GM23338 (cell line): ENCODE measurements at regions not wholly inside any gene's neighbourhood (a gene's known extent, or its start where the extent isn't known, plus 50 kb on each side); places are given as distances from the start of the nearest gene placed in this dataset.

ENCODE experiments used
- ATAC-seq: fragments of 200-7000 bp; cut with Tn5 transposase; 3 replicates; pipeline ENCODE4 v1.9.1; 2020
- DNase-seq: peaks from one replicate; pipeline ENCODE4 v3.0.0-alpha.2; 2015; ENCODE audit warnings: low spot score
- H2AFZ ChIP-seq: fragments of 200-600 bp; sonication (generic); 2 replicates; pipeline ENCODE4 v1.8.0; 2016; ENCODE audit warnings: antibody characterized with exemption, mild to moderate bottlenecking, moderate library complexity
- H3F3A ChIP-seq: fragments of 200-600 bp; sonication (generic); replicated peaks from 2 replicates; pipeline ENCODE4 v1.8.0; 2017; ENCODE audit warnings: antibody characterized with exemption, mixed run types, low read depth
- H3K27ac ChIP-seq: fragments of 200-600 bp; sonication (generic); 2 replicates; pipeline ENCODE4 v1.6.1; 2016; ENCODE audit warnings: low read depth
- H3K27me3 ChIP-seq: fragments of 200-600 bp; sonication (generic); 2 replicates; pipeline ENCODE4 v1.8.0; 2016; ENCODE audit warnings: mild to moderate bottlenecking, mixed run types, moderate library complexity; ENCODE audit not compliant: insufficient read depth
- H3K36me3 ChIP-seq: fragments of 200-600 bp; sonication (generic); 2 replicates; pipeline ENCODE4 v1.8.0; 2016; ENCODE audit warnings: mild to moderate bottlenecking; ENCODE audit not compliant: insufficient read depth
- H3K4me1 ChIP-seq: fragments of 200-600 bp; sonication (generic); 2 replicates; pipeline ENCODE4 v1.8.0; 2016; ENCODE audit warnings: mild to moderate bottlenecking, moderate library complexity; ENCODE audit not compliant: insufficient read depth
- H3K4me2 ChIP-seq: fragments of 200-600 bp; sonication (generic); 2 replicates; pipeline ENCODE4 v1.7.1; 2017; ENCODE audit warnings: mixed run types
- H3K4me3 ChIP-seq: fragments of 200-600 bp; sonication (generic); 2 replicates; pipeline ENCODE4 v1.6.1; 2016; ENCODE audit warnings: mixed run types
- H3K79me2 ChIP-seq: fragments of 200-600 bp; sonication (generic); replicated peaks from 2 replicates; pipeline ENCODE4 v1.8.0; 2017; ENCODE audit warnings: mild to moderate bottlenecking; ENCODE audit not compliant: insufficient read depth
- H3K9me2 ChIP-seq: fragments of 200-600 bp; sonication (generic); 2 replicates; pipeline ENCODE4 v1.8.0; 2017; ENCODE audit not compliant: insufficient read depth
- H4K20me1 ChIP-seq: fragments of 200-600 bp; sonication (generic); replicated peaks from 2 replicates; pipeline ENCODE4 v1.8.0; 2017; ENCODE audit warnings: mild to moderate bottlenecking; ENCODE audit not compliant: insufficient read depth
- H3K27ac Mint-ChIP-seq: 2 replicates; pipeline ENCODE4 v1.8.0; 2020; ENCODE audit warnings: inconsistent platforms, mild to moderate bottlenecking, moderate library complexity, mixed read lengths
- H3K27me3 Mint-ChIP-seq: 3 replicates; pipeline ENCODE4 v1.8.0; 2022; ENCODE audit warnings: low read depth, mild to moderate bottlenecking, moderate library complexity, mixed read lengths, inconsistent platforms; ENCODE audit not compliant: insufficient read depth, poor library complexity
- H3K36me3 Mint-ChIP-seq: 3 replicates; pipeline ENCODE4 v1.8.0; 2021; ENCODE audit warnings: low read depth, mild to moderate bottlenecking, inconsistent platforms, moderate library complexity, mixed read lengths
- H3K4me1 Mint-ChIP-seq: 3 replicates; pipeline ENCODE4 v1.8.0; 2020; ENCODE audit warnings: mild to moderate bottlenecking, inconsistent platforms, mixed read lengths
- H3K4me3 Mint-ChIP-seq: 3 replicates; pipeline ENCODE4 v1.8.0; 2021; ENCODE audit warnings: moderate library complexity, mild to moderate bottlenecking, inconsistent platforms, mixed read lengths
- H3K9me3 Mint-ChIP-seq: 3 replicates; pipeline ENCODE4 v1.8.0; 2020; ENCODE audit warnings: moderate library complexity, mild to moderate bottlenecking, inconsistent platforms, mixed read lengths
- CREB1 ChIP-seq: fragments of 250-450 bp; sonication (Bioruptor Pico); IDR thresholded peaks from 2 replicates; pipeline ENCODE4 v1.5.0; 2020; ENCODE audit warnings: low read depth, mild to moderate bottlenecking, moderate library complexity
- EZH2 ChIP-seq: fragments of 200-600 bp; sonication (generic); IDR thresholded peaks from one replicate; pipeline ENCODE4 v1.8.0; 2017; ENCODE audit warnings: antibody characterized with exemption, mild to moderate bottlenecking, low read depth; ENCODE audit not compliant: unreplicated experiment
- JUNB ChIP-seq: IDR thresholded peaks from one replicate; pipeline ENCODE4 v1.6.1; 2016; ENCODE audit warnings: antibody characterized with exemption; ENCODE audit not compliant: unreplicated experiment
- NANOG ChIP-seq: IDR thresholded peaks from 2 replicates; pipeline ENCODE4 v1.6.1; 2016; ENCODE audit warnings: antibody characterized with exemption, borderline replicate concordance
- ZNF114 ChIP-seq: fragments of 250-450 bp; sonication (Bioruptor Pico); IDR thresholded peaks from 2 replicates; pipeline ENCODE4 v1.5.0; 2020; ENCODE audit warnings: mild to moderate bottlenecking, moderate library complexity
- TF ChIP-seq, protein P1 (sequence below), 2 experiments: fragments of 200-600 bp in 1 of 2; sonication (generic) in 1 of 2; conservative IDR thresholded peaks; 2 replicates each; pipeline versions ENCODE4 v1.5.1 to v1.6.1; 2016 to 2017; ENCODE audit warnings: antibody characterized with exemption in 2 of 2, low read depth in 2 of 2, mild to moderate bottlenecking in 2 of 2, moderate library complexity in 1 of 2
- TF ChIP-seq, protein P2 (sequence below): IDR thresholded peaks from 2 replicates; pipeline ENCODE4 v1.6.1; 2016; ENCODE audit warnings: antibody characterized with exemption
- TF ChIP-seq, protein P3 (sequence below): fragments of 250-450 bp; sonication (Bioruptor Pico); IDR thresholded peaks from 2 replicates; pipeline ENCODE4 v1.5.0; 2020; ENCODE audit warnings: mild to moderate bottlenecking, moderate library complexity

DNA sequence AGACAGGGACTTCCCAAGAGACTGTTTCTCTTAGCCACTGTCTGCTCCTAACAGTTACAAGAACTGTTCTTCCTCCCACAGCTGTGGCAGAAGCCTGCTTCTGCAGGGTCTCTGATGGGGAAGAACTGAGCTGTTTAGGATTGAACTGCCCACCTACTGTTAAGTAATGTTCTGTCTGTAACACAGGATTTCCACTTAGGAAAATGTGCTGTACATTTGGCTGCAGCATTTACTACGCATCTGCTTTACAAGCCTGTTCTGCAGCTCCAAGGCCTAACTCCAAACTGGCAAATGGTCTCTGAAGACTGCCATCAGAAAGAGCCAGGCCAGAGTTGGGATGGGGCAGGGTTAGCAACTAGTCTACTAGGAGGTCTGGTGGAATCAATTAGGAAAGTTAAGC lies 87.8 kb upstream of the UPP2 start:
- Mint-ChIP-seq H3K9me3 (no peaks in the 10 kb centered on the region), H3K27ac (no peak overlapping the region), H3K4me3 (no peak overlapping the region), H3K4me1 (peaks cover 19% of the 10 kb centered on the region), H3K36me3 (no peaks in the 10 kb centered on the region), H3K27me3 (no peaks in the 10 kb centered on the region)
- Histone ChIP-seq H4K20me1 (no peaks in the 10 kb centered on the region), H3K79me2 (no peaks in the 10 kb centered on the region), H3K4me3 (no peak overlapping the region), H2AFZ (peak overlapping the region; percentile 63; the same call in 1 of the 2 replicates), H3K4me2 (no peak overlapping the region), H3K27me3 (no peaks in the 10 kb centered on the region), H3K36me3 (no peaks in the 10 kb centered on the region), H3F3A (no peaks in the 10 kb centered on the region), H3K9me2 (peaks cover 3% of the 10 kb centered on the region; the same call in 1 of the 2 replicates), H3K4me1 (no peaks in the 10 kb centered on the region; the same call in none of the 2 replicates), H3K27ac (no peak overlapping the region)
- ATAC-seq, result no peak
- no peak for DNase-seq
- TF ChIP-seq ZNF114 (no peak), JUNB (no peak), EZH2 (no peak), CREB1 (CRISPR knock-in tag) (no peak)
- TF ChIP-seq, protein P1, sequence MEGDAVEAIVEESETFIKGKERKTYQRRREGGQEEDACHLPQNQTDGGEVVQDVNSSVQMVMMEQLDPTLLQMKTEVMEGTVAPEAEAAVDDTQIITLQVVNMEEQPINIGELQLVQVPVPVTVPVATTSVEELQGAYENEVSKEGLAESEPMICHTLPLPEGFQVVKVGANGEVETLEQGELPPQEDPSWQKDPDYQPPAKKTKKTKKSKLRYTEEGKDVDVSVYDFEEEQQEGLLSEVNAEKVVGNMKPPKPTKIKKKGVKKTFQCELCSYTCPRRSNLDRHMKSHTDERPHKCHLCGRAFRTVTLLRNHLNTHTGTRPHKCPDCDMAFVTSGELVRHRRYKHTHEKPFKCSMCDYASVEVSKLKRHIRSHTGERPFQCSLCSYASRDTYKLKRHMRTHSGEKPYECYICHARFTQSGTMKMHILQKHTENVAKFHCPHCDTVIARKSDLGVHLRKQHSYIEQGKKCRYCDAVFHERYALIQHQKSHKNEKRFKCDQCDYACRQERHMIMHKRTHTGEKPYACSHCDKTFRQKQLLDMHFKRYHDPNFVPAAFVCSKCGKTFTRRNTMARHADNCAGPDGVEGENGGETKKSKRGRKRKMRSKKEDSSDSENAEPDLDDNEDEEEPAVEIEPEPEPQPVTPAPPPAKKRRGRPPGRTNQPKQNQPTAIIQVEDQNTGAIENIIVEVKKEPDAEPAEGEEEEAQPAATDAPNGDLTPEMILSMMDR (conservative IDR thresholded peaks at IDR 0.05; ENCODE audit: low read depth in 2 of 2), result no peak

DNA sequence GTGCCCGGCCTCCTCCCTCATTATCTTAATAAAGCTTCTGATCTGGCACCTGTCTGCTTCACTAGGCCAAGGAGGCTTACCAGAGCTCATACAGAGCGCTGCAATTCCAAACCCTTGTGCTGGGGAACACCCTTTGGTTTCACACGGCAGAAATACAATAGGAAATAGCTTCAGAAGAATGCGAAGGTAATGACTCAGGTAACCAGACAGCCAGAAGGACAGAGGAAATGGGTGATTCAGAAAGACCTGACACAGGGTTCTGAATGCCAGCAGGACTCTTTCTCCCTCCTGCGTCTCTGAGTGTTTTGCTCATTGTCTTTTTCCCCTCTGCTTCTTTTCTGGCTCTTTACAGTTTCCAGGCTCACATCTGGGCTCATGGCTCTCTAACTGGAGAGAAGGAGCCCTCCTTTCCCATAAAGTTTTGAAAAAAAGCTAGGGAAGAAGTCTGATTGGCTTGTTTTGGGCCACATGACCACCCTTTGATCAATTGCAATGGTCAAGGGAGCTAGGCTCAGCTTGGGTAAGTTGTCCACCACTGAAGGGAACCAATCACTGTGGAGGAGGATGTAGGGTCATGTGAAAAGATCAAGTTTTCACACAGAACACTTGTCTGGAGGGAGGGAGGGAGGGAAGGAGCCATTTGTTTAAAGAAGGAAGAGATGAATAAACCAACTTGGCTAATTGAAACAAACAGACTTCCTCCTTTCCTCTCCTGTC lies 90.5 kb upstream of the UPP2 start:
- Histone ChIP-seq H3K9me2 (no peaks in the 10 kb centered on the region), H3K4me3 (no peak overlapping the region), H3K4me2 (no peak overlapping the region), H2AFZ (no peak overlapping the region), H3K27me3 (no peaks in the 10 kb centered on the region), H3K79me2 (no peaks in the 10 kb centered on the region), H3K4me1 (no peaks in the 10 kb centered on the region; the same call in none of the 2 replicates), H3K27ac (peak overlapping the region; percentile 23; the same call in 1 of the 2 replicates), H3F3A (no peaks in the 10 kb centered on the region), H3K36me3 (no peaks in the 10 kb centered on the region), H4K20me1 (no peaks in the 10 kb centered on the region)
- TF ChIP-seq, protein P2, sequence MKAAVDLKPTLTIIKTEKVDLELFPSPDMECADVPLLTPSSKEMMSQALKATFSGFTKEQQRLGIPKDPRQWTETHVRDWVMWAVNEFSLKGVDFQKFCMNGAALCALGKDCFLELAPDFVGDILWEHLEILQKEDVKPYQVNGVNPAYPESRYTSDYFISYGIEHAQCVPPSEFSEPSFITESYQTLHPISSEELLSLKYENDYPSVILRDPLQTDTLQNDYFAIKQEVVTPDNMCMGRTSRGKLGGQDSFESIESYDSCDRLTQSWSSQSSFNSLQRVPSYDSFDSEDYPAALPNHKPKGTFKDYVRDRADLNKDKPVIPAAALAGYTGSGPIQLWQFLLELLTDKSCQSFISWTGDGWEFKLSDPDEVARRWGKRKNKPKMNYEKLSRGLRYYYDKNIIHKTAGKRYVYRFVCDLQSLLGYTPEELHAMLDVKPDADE, result no peak
- TF ChIP-seq NANOG, result peak; percentile 64; the same call in 1 of the 2 replicates
- TF ChIP-seq, protein P3, sequence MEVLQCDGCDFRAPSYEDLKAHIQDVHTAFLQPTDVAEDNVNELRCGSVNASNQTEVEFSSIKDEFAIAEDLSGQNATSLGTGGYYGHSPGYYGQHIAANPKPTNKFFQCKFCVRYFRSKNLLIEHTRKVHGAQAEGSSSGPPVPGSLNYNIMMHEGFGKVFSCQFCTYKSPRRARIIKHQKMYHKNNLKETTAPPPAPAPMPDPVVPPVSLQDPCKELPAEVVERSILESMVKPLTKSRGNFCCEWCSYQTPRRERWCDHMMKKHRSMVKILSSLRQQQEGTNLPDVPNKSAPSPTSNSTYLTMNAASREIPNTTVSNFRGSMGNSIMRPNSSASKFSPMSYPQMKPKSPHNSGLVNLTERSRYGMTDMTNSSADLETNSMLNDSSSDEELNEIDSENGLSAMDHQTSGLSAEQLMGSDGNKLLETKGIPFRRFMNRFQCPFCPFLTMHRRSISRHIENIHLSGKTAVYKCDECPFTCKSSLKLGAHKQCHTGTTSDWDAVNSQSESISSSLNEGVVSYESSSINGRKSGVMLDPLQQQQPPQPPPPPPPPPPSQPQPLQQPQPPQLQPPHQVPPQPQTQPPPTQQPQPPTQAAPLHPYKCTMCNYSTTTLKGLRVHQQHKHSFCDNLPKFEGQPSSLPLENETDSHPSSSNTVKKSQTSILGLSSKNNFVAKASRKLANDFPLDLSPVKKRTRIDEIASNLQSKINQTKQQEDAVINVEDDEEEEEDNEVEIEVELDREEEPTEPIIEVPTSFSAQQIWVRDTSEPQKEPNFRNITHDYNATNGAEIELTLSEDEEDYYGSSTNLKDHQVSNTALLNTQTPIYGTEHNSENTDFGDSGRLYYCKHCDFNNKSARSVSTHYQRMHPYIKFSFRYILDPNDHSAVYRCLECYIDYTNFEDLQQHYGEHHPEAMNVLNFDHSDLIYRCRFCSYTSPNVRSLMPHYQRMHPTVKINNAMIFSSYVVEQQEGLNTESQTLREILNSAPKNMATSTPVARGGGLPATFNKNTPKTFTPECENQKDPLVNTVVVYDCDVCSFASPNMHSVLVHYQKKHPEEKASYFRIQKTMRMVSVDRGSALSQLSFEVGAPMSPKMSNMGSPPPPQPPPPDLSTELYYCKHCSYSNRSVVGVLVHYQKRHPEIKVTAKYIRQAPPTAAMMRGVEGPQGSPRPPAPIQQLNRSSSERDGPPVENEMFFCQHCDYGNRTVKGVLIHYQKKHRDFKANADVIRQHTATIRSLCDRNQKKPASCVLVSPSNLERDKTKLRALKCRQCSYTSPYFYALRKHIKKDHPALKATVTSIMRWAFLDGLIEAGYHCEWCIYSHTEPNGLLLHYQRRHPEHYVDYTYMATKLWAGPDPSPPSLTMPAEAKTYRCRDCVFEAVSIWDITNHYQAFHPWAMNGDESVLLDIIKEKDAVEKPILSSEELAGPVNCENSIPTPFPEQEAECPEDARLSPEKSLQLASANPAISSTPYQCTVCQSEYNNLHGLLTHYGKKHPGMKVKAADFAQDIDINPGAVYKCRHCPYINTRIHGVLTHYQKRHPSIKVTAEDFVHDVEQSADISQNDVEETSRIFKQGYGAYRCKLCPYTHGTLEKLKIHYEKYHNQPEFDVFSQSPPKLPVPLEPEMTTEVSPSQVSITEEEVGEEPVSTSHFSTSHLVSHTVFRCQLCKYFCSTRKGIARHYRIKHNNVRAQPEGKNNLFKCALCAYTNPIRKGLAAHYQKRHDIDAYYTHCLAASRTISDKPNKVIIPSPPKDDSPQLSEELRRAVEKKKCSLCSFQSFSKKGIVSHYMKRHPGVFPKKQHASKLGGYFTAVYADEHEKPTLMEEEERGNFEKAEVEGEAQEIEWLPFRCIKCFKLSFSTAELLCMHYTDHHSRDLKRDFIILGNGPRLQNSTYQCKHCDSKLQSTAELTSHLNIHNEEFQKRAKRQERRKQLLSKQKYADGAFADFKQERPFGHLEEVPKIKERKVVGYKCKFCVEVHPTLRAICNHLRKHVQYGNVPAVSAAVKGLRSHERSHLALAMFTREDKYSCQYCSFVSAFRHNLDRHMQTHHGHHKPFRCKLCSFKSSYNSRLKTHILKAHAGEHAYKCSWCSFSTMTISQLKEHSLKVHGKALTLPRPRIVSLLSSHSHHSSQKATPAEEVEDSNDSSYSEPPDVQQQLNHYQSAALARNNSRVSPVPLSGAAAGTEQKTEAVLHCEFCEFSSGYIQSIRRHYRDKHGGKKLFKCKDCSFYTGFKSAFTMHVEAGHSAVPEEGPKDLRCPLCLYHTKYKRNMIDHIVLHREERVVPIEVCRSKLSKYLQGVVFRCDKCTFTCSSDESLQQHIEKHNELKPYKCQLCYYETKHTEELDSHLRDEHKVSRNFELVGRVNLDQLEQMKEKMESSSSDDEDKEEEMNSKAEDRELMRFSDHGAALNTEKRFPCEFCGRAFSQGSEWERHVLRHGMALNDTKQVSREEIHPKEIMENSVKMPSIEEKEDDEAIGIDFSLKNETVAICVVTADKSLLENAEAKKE (CRISPR knock-in tag), result peak; percentile 54; the same call in 1 of the 2 replicates
- ATAC-seq (peak; percentile 82), DNase-seq (peak; percentile 81)
- Mint-ChIP-seq H3K4me1 (peaks cover 15% of the 10 kb centered on the region), H3K27ac (peak overlapping the region; percentile 26; the same call in 1 of the 2 replicates), H3K27me3 (no peaks in the 10 kb centered on the region), H3K36me3 (no peaks in the 10 kb centered on the region), H3K9me3 (no peaks in the 10 kb centered on the region), H3K4me3 (no peak overlapping the region)
